Kidney (tissue), 13 donors: ENCODE measurements at regions not wholly inside any gene's neighbourhood (a gene's known extent, or its start where the extent isn't known, plus 50 kb on each side); places are given as distances from the start of the nearest gene placed in this dataset.

Experiments used
- DNase-seq, 5 donors: peaks; one replicate each; pipeline ENCODE4 v3.0.0-alpha.2; 2013 to 2020
- FAIRE-seq: peaks from 2 replicates; lab custom pipeline; 2012; peaks lifted over from hg19 to GRCh38; lab: Jason Lieb, UNC
- H3K27ac ChIP-seq, 2 donors: one replicate each; pipeline ENCODE4 v1.7.0; 2013; ENCODE audit warnings: low read depth in 2 of 2, low read length in 2 of 2, inconsistent platforms in 1 of 2
- H3K27me3 ChIP-seq: one replicate; pipeline ENCODE4 v1.7.1; 2013; ENCODE audit warnings: low read length, inconsistent platforms; ENCODE audit not compliant: control insufficient read depth, insufficient read depth
- H3K36me3 ChIP-seq, 3 donors: one replicate each; pipeline versions ENCODE4 v1.7.0 to v1.7.1; 2013; ENCODE audit warnings: low read length in 3 of 3, control low read depth in 1 of 3, inconsistent platforms in 1 of 3; ENCODE audit not compliant: insufficient read depth in 3 of 3, control insufficient read depth in 2 of 3
- H3K4me1 ChIP-seq, 3 donors: one replicate each; pipeline versions ENCODE4 v1.7.0 to v1.7.1; 2013; ENCODE audit warnings: low read length in 3 of 3, inconsistent platforms in 1 of 3, low read depth in 1 of 3; ENCODE audit not compliant: control insufficient read depth in 2 of 3, insufficient read depth in 2 of 3
- H3K4me3 ChIP-seq, 3 donors: one replicate each; pipeline versions ENCODE4 v1.7.0 to v1.8.1; 2013; ENCODE audit warnings: low read length in 3 of 3, control low read depth in 1 of 3, inconsistent platforms in 1 of 3
- H3K9ac ChIP-seq, 3 donors: one replicate each; pipeline versions ENCODE4 v1.7.0 to v1.7.1; 2013; ENCODE audit warnings: low read length in 3 of 3, control low read depth in 1 of 3, inconsistent platforms in 1 of 3
- H3K9me3 ChIP-seq, 3 donors: one replicate each; pipeline versions ENCODE4 v1.7.0 to v1.7.1; 2013; ENCODE audit warnings: low read length in 3 of 3, control low read depth in 1 of 3, inconsistent platforms in 1 of 3; ENCODE audit not compliant: control insufficient read depth in 2 of 3, insufficient read depth in 1 of 3
- intact Hi-C: fragments of 100-400 bp; cut with DNase I; formaldehyde crosslinking; loops from one replicate; pipeline ENCODE4 v1.11.1; 2022
- TF ChIP-seq, protein P1 (sequence below): IDR thresholded peaks from 3 replicates; pipeline ENCODE4 v1.5.1; 2012; ENCODE audit warnings: mild to moderate bottlenecking, moderate library complexity, borderline replicate concordance; ENCODE audit not compliant: insufficient read depth; ENCODE audit errors: extremely low read depth
- donor health status: control.
- donor health status: control.
- donor health status: control.
- donor health status: control.
- donor health status: control.
- donor health status: DM: yes; HTN: yes; CAD: no.
- donor health status: Normal renal cell carcinoma (clear cell type).

DNA sequence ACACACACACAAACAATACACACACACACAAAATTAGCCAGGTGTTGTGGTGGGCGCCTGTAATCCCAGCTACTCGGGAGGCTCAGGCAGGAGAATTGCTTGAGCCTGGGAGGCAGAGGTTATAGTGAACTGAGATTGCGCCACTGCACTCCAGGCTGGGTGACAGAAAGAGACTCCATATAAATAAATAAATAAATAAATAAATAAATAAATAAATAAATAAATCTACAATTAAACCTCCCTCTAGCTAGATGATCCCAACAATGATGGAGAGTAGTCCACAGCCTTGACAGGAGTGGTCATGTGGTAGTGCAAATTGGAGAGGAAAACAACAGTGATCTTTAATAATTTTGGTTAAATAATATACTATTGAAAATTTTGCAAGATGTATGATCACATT is 1739.0 kb upstream of the C9orf72 start:
- Histone ChIP-seq H3K9me3 (no peaks in the 10 kb centered on the region), H3K9ac (no peak overlapping the region), H3K27ac (no peak overlapping the region), H3K4me1 (no peaks in the 10 kb centered on the region), H3K27me3 (no peaks in the 10 kb centered on the region), H3K36me3 (no peaks in the 10 kb centered on the region), H3K4me3 (no peak overlapping the region)
- DNase-seq = no peak
- TF ChIP-seq, protein P1, sequence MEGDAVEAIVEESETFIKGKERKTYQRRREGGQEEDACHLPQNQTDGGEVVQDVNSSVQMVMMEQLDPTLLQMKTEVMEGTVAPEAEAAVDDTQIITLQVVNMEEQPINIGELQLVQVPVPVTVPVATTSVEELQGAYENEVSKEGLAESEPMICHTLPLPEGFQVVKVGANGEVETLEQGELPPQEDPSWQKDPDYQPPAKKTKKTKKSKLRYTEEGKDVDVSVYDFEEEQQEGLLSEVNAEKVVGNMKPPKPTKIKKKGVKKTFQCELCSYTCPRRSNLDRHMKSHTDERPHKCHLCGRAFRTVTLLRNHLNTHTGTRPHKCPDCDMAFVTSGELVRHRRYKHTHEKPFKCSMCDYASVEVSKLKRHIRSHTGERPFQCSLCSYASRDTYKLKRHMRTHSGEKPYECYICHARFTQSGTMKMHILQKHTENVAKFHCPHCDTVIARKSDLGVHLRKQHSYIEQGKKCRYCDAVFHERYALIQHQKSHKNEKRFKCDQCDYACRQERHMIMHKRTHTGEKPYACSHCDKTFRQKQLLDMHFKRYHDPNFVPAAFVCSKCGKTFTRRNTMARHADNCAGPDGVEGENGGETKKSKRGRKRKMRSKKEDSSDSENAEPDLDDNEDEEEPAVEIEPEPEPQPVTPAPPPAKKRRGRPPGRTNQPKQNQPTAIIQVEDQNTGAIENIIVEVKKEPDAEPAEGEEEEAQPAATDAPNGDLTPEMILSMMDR = no peak
- intact Hi-C loops = no loop called here
- no peak for FAIRE-seq

- FAIRE-seq = no peak
- no peak overlapping the region for H3K9ac ChIP-seq
Measured at GRCh38 chr9:29319736-29320513, 1746.6 kb upstream of the C9orf72 start.

GRCh38 chr9:29322240-29322639 is 1749.0 kb upstream of the C9orf72 start:
- Histone ChIP-seq H3K9ac (no peak overlapping the region), H3K27me3 (no peaks in the 10 kb centered on the region), H3K27ac (no peak overlapping the region), H3K9me3 (no peaks in the 10 kb centered on the region), H3K4me3 (no peak overlapping the region), H3K36me3 (no peaks in the 10 kb centered on the region), H3K4me1 (no peaks in the 10 kb centered on the region)
- intact Hi-C loops = no loop called here
- no peak for DNase-seq
- no peak for FAIRE-seq
- TF ChIP-seq, protein P1 = no peak

More at GRCh38 chr9:29319736-29320513, 1746.6 kb upstream of the C9orf72 start:
- Histone ChIP-seq H3K27me3 (no peaks in the 10 kb centered on the region), H3K36me3 (no peaks in the 10 kb centered on the region), H3K4me1 (no peaks in the 10 kb centered on the region), H3K27ac (no peak overlapping the region), H3K9me3 (no peaks in the 10 kb centered on the region), H3K4me3 (no peak overlapping the region)
- no peak for DNase-seq
- TF ChIP-seq, protein P1 = no peak
- intact Hi-C loops = no loop called here

DNA sequence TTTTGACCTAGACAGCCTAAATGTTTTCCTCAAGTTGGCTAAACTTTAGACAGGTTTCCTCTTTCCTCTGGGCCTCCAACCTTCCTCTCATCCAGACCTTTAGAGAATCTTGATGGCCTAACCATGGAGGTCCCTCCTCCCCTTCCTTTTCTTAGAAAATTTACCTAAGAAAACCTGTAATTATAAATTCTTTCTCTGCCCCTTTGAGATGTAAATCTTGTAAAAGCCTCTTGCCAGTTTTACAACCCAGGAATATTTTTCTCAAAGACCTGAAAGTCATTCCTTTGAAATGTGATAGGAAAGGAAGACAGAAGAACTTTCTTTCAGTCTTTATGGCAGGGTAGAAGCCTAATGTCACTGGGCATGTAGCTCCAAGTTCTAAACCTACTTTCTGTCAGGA is 1752.6 kb upstream of the C9orf72 start:
- no peak overlapping the region for H3K9ac ChIP-seq
- TF ChIP-seq, protein P1 = no peak
- H3K4me1 ChIP-seq = no peaks in the 10 kb centered on the region
- no peaks in the 10 kb centered on the region for H3K27me3 ChIP-seq
- FAIRE-seq (no peak), DNase-seq (peak in 2 of 5 donors; percentile 45 to 53)
- intact Hi-C loops = no loop called here
- H3K36me3 ChIP-seq = no peaks in the 10 kb centered on the region
- no peak overlapping the region for H3K4me3 ChIP-seq
- H3K9me3 ChIP-seq = no peaks in the 10 kb centered on the region
- H3K27ac ChIP-seq = no peak overlapping the region
